ENCODE measurements at regions not wholly inside any gene's neighbourhood (a gene's known extent, or its start where the extent isn't known, plus 50 kb on each side); places are given as distances from the start of the nearest gene placed in this dataset.

GRCh38 chr12:92089559-92089958, 56.1 kb downstream of the BTG1 start:
- Histone ChIP-seq H3K9me3 (no peaks in the 10 kb centered on the region), H3K27me3 (replicated peaks; ENCODE audit: insufficient read depth) (no peaks in the 10 kb centered on the region), H3K4me3 (no peak overlapping the region), H3K4me1 (replicated peaks) (no peaks in the 10 kb centered on the region), H3K27ac (no peak overlapping the region), H3K36me3 (no peaks in the 10 kb centered on the region)
- TF ChIP-seq POLR2AphosphoS5 (IDR thresholded peaks at IDR 0.05) (no peak), CTCF (IDR thresholded peaks at IDR 0.05) (no peak), POLR2A (IDR thresholded peaks at IDR 0.05) (no peak)
- no peak for DNase-seq (ENCODE audit: low spot score)
- intact Hi-C loops (cut with DNase I): no loop called here

GRCh38 chr12:92088805-92089204, 56.8 kb downstream of the BTG1 start:
- TF ChIP-seq POLR2A (IDR thresholded peaks at IDR 0.05): no peak
- TF ChIP-seq CTCF (IDR thresholded peaks at IDR 0.05): no peak
- no peak for TF ChIP-seq POLR2AphosphoS5 (IDR thresholded peaks at IDR 0.05)
- Histone ChIP-seq H3K4me3 (no peak overlapping the region), H3K9me3 (no peaks in the 10 kb centered on the region), H3K27ac (no peak overlapping the region), H3K4me1 (replicated peaks) (no peaks in the 10 kb centered on the region), H3K27me3 (replicated peaks; ENCODE audit: insufficient read depth) (no peaks in the 10 kb centered on the region), H3K36me3 (no peaks in the 10 kb centered on the region)
- WGBS: 91% methylated on average over 2 of the region's 2 CpGs
- intact Hi-C loops (cut with DNase I): no loop called here
- no peak for DNase-seq (ENCODE audit: low spot score)

GRCh38 chr12:92085736-92086040, 60.0 kb downstream of the BTG1 start:
- 71% methylated on average over 1 of the region's 1 CpG for WGBS
- H3K4me1 ChIP-seq (replicated peaks): no peaks in the 10 kb centered on the region

GRCh38 chr12:92085040-92085735, 60.5 kb downstream of the BTG1 start:
- H3K4me3 ChIP-seq: no peak overlapping the region
- H3K27me3 ChIP-seq (replicated peaks; ENCODE audit: insufficient read depth): no peaks in the 10 kb centered on the region
- 63% methylated on average over 3 of the region's 3 CpGs for WGBS
- no peaks in the 10 kb centered on the region for H3K4me1 ChIP-seq (replicated peaks)
- no peak for DNase-seq (ENCODE audit: low spot score)
- H3K9me3 ChIP-seq: no peaks in the 10 kb centered on the region
- no peaks in the 10 kb centered on the region for H3K36me3 ChIP-seq
- intact Hi-C loops (cut with DNase I): no loop called here
- no peak for TF ChIP-seq CTCF (IDR thresholded peaks at IDR 0.05)
- no peak for TF ChIP-seq POLR2AphosphoS5 (IDR thresholded peaks at IDR 0.05)
- no peak for TF ChIP-seq POLR2A (IDR thresholded peaks at IDR 0.05)
- no peak overlapping the region for H3K27ac ChIP-seq

More at GRCh38 chr12:92085736-92086040, 60.0 kb downstream of the BTG1 start:
- H3K4me3 ChIP-seq: no peak overlapping the region
- TF ChIP-seq CTCF (IDR thresholded peaks at IDR 0.05) (no peak), POLR2AphosphoS5 (IDR thresholded peaks at IDR 0.05) (no peak), POLR2A (IDR thresholded peaks at IDR 0.05) (no peak)
- no peaks in the 10 kb centered on the region for H3K9me3 ChIP-seq
- DNase-seq (ENCODE audit: low spot score): no peak
- intact Hi-C loops (cut with DNase I): no loop called here
- no peak overlapping the region for H3K27ac ChIP-seq
- H3K36me3 ChIP-seq: no peaks in the 10 kb centered on the region
- H3K27me3 ChIP-seq (replicated peaks; ENCODE audit: insufficient read depth): no peaks in the 10 kb centered on the region

GRCh38 chr12:92080911-92081285, 64.7 kb downstream of the BTG1 start:
- H3K27ac ChIP-seq: no peak overlapping the region
- no peaks in the 10 kb centered on the region for H3K9me3 ChIP-seq
- H3K27me3 ChIP-seq (replicated peaks; ENCODE audit: insufficient read depth): no peaks in the 10 kb centered on the region
- intact Hi-C loops (cut with DNase I): no loop called here
- WGBS: 83% methylated on average over 3 of the region's 3 CpGs
- TF ChIP-seq POLR2A (IDR thresholded peaks at IDR 0.05) (no peak), CTCF (IDR thresholded peaks at IDR 0.05) (no peak), POLR2AphosphoS5 (IDR thresholded peaks at IDR 0.05) (no peak)
- no peaks in the 10 kb centered on the region for H3K36me3 ChIP-seq
- DNase-seq (ENCODE audit: low spot score): no peak
- H3K4me1 ChIP-seq (replicated peaks): no peaks in the 10 kb centered on the region
- no peak overlapping the region for H3K4me3 ChIP-seq
